GM18867 (cell line): ENCODE measurements at regions not wholly inside any gene's neighbourhood (a gene's known extent, or its start where the extent isn't known, plus 50 kb on each side); places are given as distances from the start of the nearest gene placed in this dataset.

Source experiments
- ATAC-seq: cut with Tn5 transposase; IDR thresholded peaks from one replicate; pipeline ENCODE4 v1.9.1; 2021; ENCODE audit warnings: mild to moderate bottlenecking, moderate library complexity; ENCODE audit not compliant: unreplicated experiment

DNA sequence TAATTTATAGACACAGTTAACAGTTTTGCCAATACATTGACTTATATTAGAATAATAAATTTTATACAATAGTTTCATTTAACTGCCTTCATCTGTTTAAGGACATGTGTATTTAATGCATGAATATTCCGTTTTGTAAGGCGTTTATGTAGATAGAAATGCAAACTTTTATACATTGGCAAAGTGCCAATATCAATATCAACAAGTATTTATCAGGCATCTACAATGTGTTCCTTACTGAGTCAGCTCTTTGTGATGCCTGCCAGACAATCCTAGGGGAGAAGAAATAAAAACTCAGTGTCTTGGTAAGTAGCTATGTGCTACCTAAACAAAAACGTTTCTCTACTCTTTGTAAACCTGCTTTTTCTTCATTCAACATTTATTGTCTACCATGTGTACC lies 1142.2 kb downstream of the C4orf33 start:
- no peak for ATAC-seq

DNA sequence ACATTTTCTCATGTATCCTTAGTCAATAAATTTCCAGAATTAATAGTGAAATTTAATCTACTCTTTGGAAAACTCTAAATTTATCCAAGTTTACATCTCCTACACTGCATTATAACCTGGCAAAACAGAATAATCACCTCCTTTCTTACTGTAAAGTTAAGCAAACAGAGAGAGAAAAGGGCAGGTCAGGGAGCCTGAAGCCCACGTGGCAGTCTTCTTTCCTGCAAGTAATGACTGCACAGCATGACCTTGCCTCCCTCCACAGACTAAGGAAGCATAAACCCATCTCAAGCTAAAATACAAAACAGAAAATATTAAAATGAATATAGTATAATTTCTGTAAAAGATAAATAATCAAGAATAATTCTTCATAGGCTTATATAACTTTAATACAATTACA lies 1153.0 kb downstream of the C4orf33 start:
- ATAC-seq: no peak

DNA sequence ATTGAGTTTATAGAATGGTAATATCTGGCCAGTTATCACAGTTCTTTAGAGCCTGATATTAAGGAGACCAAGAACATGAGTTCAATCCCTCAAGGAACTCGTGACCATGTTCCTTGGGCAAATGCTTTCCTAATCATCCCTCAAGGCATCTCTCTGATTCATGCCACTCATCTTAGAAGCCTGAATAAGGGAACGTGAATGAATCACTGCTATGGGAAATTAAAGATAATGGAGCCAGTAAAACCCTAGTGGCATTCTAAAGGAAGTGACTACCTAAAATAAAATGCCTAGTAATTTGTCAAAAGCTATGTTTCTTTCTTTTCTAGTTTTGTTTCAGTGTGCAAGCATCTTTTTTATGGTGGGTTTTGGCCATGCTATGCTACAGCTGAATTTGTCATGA lies 1161.3 kb downstream of the C4orf33 start:
- ATAC-seq: no peak

DNA sequence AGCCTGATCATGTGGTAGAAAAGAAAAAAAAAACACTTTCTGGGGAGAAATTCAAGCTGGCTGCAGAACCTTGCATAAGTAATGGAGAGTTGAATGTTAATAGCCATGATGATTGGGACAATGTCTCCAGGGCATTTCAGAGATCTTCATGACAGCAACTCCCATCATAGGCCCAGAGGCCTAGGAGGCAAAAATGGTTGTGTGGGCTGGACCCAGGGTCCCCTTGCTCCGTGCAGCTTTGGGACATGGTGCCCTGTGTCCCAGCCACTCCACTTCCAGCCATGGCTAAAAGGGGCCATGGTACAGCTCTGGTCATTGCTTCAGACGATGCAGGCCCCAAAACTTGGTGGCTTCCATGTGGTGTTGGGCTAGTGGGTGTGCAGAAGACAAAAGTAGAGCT lies 1170.9 kb downstream of the C4orf33 start:
- ATAC-seq: no peak

DNA sequence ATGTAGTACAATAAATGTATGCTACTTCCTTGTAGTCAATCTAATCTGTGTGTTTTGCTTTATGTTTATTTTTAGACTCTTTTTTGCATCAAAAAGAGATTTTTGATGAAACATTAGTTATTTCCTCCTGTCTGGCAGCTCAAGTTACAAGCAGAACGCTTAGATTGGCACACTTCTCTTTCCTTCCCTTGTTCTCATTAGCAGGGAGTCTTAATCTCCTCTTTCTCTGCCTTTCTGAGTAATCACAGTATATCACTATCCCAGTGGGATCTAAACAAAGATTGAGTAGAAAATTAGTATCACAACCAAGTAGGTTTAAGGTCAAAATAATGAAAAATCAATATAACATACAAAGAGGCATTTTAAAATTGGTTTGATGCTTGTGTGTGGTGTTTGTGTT lies 1192.6 kb downstream of the C4orf33 start:
- no peak for ATAC-seq

DNA sequence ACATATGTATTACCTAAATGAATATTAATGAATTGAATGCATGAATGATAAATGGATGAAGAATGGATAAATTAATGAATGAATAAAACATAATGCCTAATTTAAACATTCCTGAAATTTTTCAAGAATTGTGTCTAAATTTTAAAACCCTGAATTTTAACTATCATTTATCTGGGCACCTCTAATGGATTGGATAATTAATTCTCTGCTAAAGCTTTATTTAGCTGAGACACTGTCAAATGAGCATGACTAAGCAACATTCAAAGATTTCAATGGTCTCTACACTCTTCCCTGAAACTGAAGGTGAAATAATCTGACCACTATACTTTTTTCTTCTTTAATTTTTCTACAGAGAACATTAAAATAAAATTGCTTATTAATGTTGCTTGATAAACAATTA lies 1197.7 kb downstream of the C4orf33 start:
- no peak for ATAC-seq

DNA sequence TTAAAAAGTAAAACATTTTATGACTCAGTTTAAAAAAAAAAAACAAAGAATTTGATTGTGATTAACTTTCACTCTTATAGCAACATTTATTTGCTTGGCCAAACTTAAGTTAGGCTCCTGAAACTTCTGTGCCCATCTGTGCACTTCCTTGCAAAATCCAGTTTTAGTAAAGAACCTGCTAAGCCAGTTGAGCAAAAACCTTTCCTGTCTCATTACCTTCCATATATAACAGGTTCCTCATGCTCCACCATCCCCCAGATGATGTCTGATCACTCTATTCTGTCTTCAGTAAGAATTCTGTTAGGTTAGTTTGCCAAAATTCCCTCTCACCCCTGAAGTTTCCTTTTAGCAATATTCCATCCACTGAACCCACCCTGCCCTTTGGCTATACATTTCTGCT lies 1200.5 kb downstream of the C4orf33 start:
- no peak for ATAC-seq

- no peak for ATAC-seq
Observed at GRCh38 chr4:130306566-130306965, 1210.6 kb downstream of the C4orf33 start.

DNA sequence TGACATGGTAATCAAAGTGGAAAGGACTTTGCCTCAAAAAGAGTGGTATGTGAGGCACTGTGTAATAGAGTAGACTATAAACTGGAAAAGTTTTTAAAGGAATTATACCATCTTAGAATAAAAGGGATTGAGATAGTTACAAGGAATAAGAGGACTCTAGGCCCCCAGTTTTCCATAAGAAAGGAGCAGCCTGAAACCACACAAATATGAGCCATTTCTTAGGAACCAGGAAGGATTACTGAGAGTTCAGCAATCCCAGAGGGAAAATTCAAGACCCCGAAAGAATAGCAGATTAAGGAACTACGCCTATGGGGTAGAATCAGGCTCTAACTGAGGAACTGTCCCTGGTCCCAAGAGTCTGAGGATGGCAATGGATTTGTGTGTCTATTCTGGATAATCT lies 1213.3 kb downstream of the C4orf33 start:
- no peak for ATAC-seq

DNA sequence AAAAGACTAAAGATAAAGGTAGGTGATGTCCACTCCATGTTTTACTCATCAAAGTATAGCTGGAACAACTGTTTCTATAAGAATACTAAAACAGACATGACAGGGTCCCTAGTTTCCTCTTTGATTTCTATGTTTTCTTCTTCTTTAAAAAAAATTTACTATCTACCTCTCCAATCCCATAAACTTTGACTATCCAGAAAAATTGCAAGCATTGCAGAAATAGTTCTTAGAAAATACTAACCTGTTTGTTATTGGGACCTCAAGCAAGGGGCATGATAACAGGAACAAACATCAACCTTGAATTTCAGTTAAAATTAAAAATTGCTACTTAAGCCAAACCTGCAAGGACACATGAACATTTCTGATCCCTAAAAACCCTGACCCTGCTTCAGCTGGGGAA lies 1226.5 kb downstream of the C4orf33 start:
- no peak for ATAC-seq

- no peak for ATAC-seq
Observed at GRCh38 chr4:130329036-130329435, 1233.1 kb downstream of the C4orf33 start.

DNA sequence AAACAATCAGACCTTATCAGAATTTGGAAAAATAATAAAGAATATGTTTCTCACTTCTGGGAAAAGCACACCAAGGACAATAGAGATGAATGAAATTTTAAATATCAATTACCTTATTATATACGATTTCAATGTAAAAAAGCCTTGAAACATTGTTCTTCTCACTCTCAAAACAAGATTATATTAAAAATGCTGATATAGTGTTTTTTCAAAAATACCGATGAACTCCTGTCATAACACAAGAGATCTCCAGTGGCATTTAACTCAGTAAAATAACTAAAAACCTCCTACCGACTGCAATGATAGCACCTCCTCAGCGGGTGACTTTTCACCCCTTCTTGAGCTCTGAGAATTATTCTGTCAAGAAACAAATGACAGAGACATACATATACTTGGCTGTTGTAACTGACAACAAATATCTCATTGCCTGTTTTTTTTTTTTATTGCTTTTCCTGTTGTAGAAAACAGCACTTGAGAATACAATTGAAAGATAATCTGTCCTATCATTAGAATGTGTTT lies 1237.3 kb downstream of the C4orf33 start:
- no peak for ATAC-seq

- ATAC-seq: no peak
Observed at GRCh38 chr4:130335417-130336194, 1239.7 kb downstream of the C4orf33 start.

GRCh38 chr4:130336585-130337217 lies 1240.7 kb downstream of the C4orf33 start:
- peak; percentile 89 for ATAC-seq

- no peak for ATAC-seq
Observed at GRCh38 chr4:130338851-130339250, 1242.9 kb downstream of the C4orf33 start.

- ATAC-seq: no peak
Observed at GRCh38 chr4:130349745-130350144, 1253.8 kb downstream of the C4orf33 start.

GRCh38 chr4:130356873-130357272 lies 1260.9 kb downstream of the C4orf33 start:
- ATAC-seq: no peak

GRCh38 chr4:130359542-130359941 lies 1263.6 kb downstream of the C4orf33 start:
- no peak for ATAC-seq

GRCh38 chr4:130361616-130362015 lies 1265.7 kb downstream of the C4orf33 start:
- ATAC-seq: no peak

- no peak for ATAC-seq
Observed at GRCh38 chr4:130368668-130369067, 1272.7 kb downstream of the C4orf33 start.

GRCh38 chr4:130393231-130393630 lies 1297.3 kb downstream of the C4orf33 start:
- no peak for ATAC-seq

DNA sequence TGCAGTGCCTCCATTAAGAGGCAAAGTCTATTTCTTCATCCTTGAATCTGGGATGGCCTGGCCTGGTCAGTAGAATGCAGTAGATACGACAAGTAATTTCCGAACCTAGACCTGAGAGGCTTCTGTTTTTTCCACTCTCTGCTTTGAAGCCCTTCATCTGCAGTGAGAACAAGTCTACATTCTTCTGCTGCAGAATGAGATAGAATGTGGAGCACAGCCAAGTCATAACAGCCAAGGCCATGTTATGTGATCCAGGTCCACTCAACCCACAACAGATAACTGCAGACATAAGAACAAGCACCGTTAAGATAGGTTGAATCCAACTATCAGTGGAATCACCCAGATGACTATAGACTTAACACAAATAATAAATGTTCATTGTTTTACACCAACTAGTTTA lies 1297.7 kb downstream of the C4orf33 start:
- ATAC-seq: no peak
